HAP-1 (cell line): ENCODE measurements at regions not wholly inside any gene's neighbourhood (a gene's known extent, or its start where the extent isn't known, plus 50 kb on each side); places are given as distances from the start of the nearest gene placed in this dataset.
"Not testable (repeated sequence)": the region's sequence is repeated elsewhere in the genome, so short reads cannot be mapped to it uniquely, and the experiment has no call there.

ENCODE experiments used
- DNase-seq, 2 experiments: peaks; one replicate each; pipeline ENCODE4 v3.0.0-alpha.2; 2016 to 2020; ENCODE audit warnings: low spot score in 2 of 2
- H3K27me3 ChIP-seq: fragments of 250-450 bp; sonication (Bioruptor Pico); 2 replicates; pipeline ENCODE4 v1.5.1; 2020; ENCODE audit warnings: low read depth, mild to moderate bottlenecking, moderate library complexity
- H3K36me3 ChIP-seq: fragments of 250-450 bp; sonication (Bioruptor Pico); replicated peaks from 2 replicates; pipeline ENCODE4 v1.5.1; 2020; ENCODE audit warnings: mild to moderate bottlenecking
- H3K4me1 ChIP-seq: fragments of 250-450 bp; sonication (Bioruptor Pico); 2 replicates; pipeline ENCODE4 v1.5.1; 2020; ENCODE audit warnings: mild to moderate bottlenecking
- H3K4me3 ChIP-seq: fragments of 250-450 bp; sonication (Bioruptor Pico); 2 replicates; pipeline ENCODE4 v1.5.1; 2020; ENCODE audit warnings: mild to moderate bottlenecking, moderate library complexity
- H3K9me3 ChIP-seq: fragments of 250-450 bp; sonication (Bioruptor Pico); 2 replicates; pipeline ENCODE4 v1.5.1; 2020; ENCODE audit warnings: mild to moderate bottlenecking, moderate library complexity
- in situ Hi-C: fragments of 300-500 bp; cut with MboI; formaldehyde crosslinking; loops from 3 replicates; pipeline ENCODE4 v1.14.3; 2020; ENCODE audit warnings: low sequenced_read_pairs, inconsistent platforms, mixed read lengths

- no peak for DNase-seq
- Histone ChIP-seq H3K4me1 (peaks cover 5% of the 10 kb centered on the region; the same call in 1 of the 2 replicates), H3K9me3 (no peaks in the 10 kb centered on the region), H3K27me3 (no peaks in the 10 kb centered on the region), H3K36me3 (no peaks in the 10 kb centered on the region), H3K4me3 (no peak overlapping the region)
- in situ Hi-C loops: no loop called here
Measured at GRCh38 chr2:184039493-184039892, 558.8 kb upstream of the ZNF804A start.

GRCh38 chr2:184040230-184040629, 558.1 kb upstream of the ZNF804A start:
- Histone ChIP-seq H3K4me3 (no peak overlapping the region), H3K27me3 (no peaks in the 10 kb centered on the region), H3K9me3 (no peaks in the 10 kb centered on the region), H3K4me1 (peaks cover 5% of the 10 kb centered on the region; the same call in 1 of the 2 replicates), H3K36me3 (no peaks in the 10 kb centered on the region)
- in situ Hi-C loops: no loop called here
- DNase-seq: no peak

- Histone ChIP-seq H3K9me3 (no peaks in the 10 kb centered on the region), H3K27me3 (no peaks in the 10 kb centered on the region), H3K36me3 (no peaks in the 10 kb centered on the region), H3K4me3 (no peak overlapping the region), H3K4me1 (peaks cover 5% of the 10 kb centered on the region; the same call in 1 of the 2 replicates)
- DNase-seq: no peak
- in situ Hi-C loops: no loop called here
Measured at GRCh38 chr2:184041077-184041476, 557.3 kb upstream of the ZNF804A start.

GRCh38 chr2:184041777-184042176, 556.6 kb upstream of the ZNF804A start:
- Histone ChIP-seq H3K36me3 (no peaks in the 10 kb centered on the region), H3K27me3 (no peaks in the 10 kb centered on the region), H3K4me3 (no peak overlapping the region), H3K9me3 (no peaks in the 10 kb centered on the region), H3K4me1 (peaks cover 5% of the 10 kb centered on the region; the same call in 1 of the 2 replicates)
- DNase-seq: no peak
- in situ Hi-C loops: no loop called here

- in situ Hi-C loops: no loop called here
- no peak overlapping the region for H3K4me3 ChIP-seq
- no peaks in the 10 kb centered on the region for H3K9me3 ChIP-seq
- no peak for DNase-seq
- H3K4me1 ChIP-seq: no peaks in the 10 kb centered on the region
- no peaks in the 10 kb centered on the region for H3K36me3 ChIP-seq
- no peaks in the 10 kb centered on the region for H3K27me3 ChIP-seq
Measured at GRCh38 chr2:184047536-184047935, 550.8 kb upstream of the ZNF804A start.

GRCh38 chr2:184049566-184049965, 548.8 kb upstream of the ZNF804A start:
- in situ Hi-C loops: no loop called here
- Histone ChIP-seq H3K36me3 (no peaks in the 10 kb centered on the region), H3K9me3 (no peaks in the 10 kb centered on the region), H3K4me3 (no peak overlapping the region), H3K27me3 (no peaks in the 10 kb centered on the region), H3K4me1 (no peaks in the 10 kb centered on the region)
- no peak for DNase-seq

- Histone ChIP-seq H3K4me3 (no peak overlapping the region), H3K27me3 (no peaks in the 10 kb centered on the region), H3K4me1 (no peaks in the 10 kb centered on the region), H3K9me3 (no peaks in the 10 kb centered on the region), H3K36me3 (no peaks in the 10 kb centered on the region)
- no peak for DNase-seq
- in situ Hi-C loops: no loop called here
Measured at GRCh38 chr2:184053326-184053725, 545.0 kb upstream of the ZNF804A start.

GRCh38 chr2:184054419-184054818, 543.9 kb upstream of the ZNF804A start:
- H3K4me1 ChIP-seq, H3K4me3 ChIP-seq, H3K27me3 ChIP-seq, H3K36me3 ChIP-seq, DNase-seq, in situ Hi-C loops, H3K9me3 ChIP-seq: not testable (repeated sequence)

GRCh38 chr2:184057910-184058309, 540.4 kb upstream of the ZNF804A start:
- Histone ChIP-seq H3K4me1 (no peaks in the 10 kb centered on the region), H3K27me3 (no peaks in the 10 kb centered on the region), H3K9me3 (no peaks in the 10 kb centered on the region), H3K4me3 (no peak overlapping the region), H3K36me3 (no peaks in the 10 kb centered on the region)
- DNase-seq: no peak
- in situ Hi-C loops: no loop called here

GRCh38 chr2:184060268-184060667, 538.1 kb upstream of the ZNF804A start:
- in situ Hi-C loops, H3K27me3 ChIP-seq, H3K4me3 ChIP-seq, H3K9me3 ChIP-seq, H3K4me1 ChIP-seq, H3K36me3 ChIP-seq, DNase-seq: not testable (repeated sequence)

- no peaks in the 10 kb centered on the region for H3K9me3 ChIP-seq
- no peak overlapping the region for H3K4me3 ChIP-seq
- H3K27me3 ChIP-seq: no peaks in the 10 kb centered on the region
- in situ Hi-C loops: no loop called here
- no peaks in the 10 kb centered on the region for H3K36me3 ChIP-seq
- H3K4me1 ChIP-seq: peaks cover 8% of the 10 kb centered on the region
- DNase-seq: no peak
Measured at GRCh38 chr2:184067502-184067901, 530.8 kb upstream of the ZNF804A start.

- no peak for DNase-seq
- in situ Hi-C loops: no loop called here
- H3K27me3 ChIP-seq: no peaks in the 10 kb centered on the region
- no peaks in the 10 kb centered on the region for H3K9me3 ChIP-seq
- no peak overlapping the region for H3K4me3 ChIP-seq
- peaks cover 10% of the 10 kb centered on the region for H3K4me1 ChIP-seq
- H3K36me3 ChIP-seq: no peaks in the 10 kb centered on the region
Measured at GRCh38 chr2:184072470-184072869, 525.9 kb upstream of the ZNF804A start.

- Histone ChIP-seq H3K4me1 (no peaks in the 10 kb centered on the region), H3K27me3 (no peaks in the 10 kb centered on the region), H3K4me3 (no peak overlapping the region), H3K9me3 (no peaks in the 10 kb centered on the region), H3K36me3 (no peaks in the 10 kb centered on the region)
- in situ Hi-C loops: no loop called here
- DNase-seq: no peak
Measured at GRCh38 chr2:184078496-184078895, 519.8 kb upstream of the ZNF804A start.

GRCh38 chr2:184091456-184091855, 506.9 kb upstream of the ZNF804A start:
- Histone ChIP-seq H3K9me3 (no peaks in the 10 kb centered on the region), H3K27me3 (no peaks in the 10 kb centered on the region), H3K4me3 (no peak overlapping the region), H3K4me1 (no peaks in the 10 kb centered on the region), H3K36me3 (no peaks in the 10 kb centered on the region)
- no peak for DNase-seq
- in situ Hi-C loops: no loop called here

GRCh38 chr2:184113696-184114403, 484.5 kb upstream of the ZNF804A start:
- no peaks in the 10 kb centered on the region; the same call in 1 of the 2 replicates for H3K4me1 ChIP-seq
- DNase-seq: no peak
- in situ Hi-C loops: no loop called here
- no peaks in the 10 kb centered on the region for H3K27me3 ChIP-seq
- H3K4me3 ChIP-seq: no peak overlapping the region
- H3K36me3 ChIP-seq: no peaks in the 10 kb centered on the region
- no peaks in the 10 kb centered on the region for H3K9me3 ChIP-seq
